HG03039 (cell line): ENCODE measurements at regions not wholly inside any gene's neighbourhood (a gene's known extent, or its start where the extent isn't known, plus 50 kb on each side); places are given as distances from the start of the nearest gene placed in this dataset.
A peak's percentile ranks its signal among the peaks of the same experiment; 100 is the strongest.

Experiments
- ATAC-seq: cut with Tn5 transposase; IDR thresholded peaks from one replicate; pipeline ENCODE4 v1.9.1; 2021; ENCODE audit warnings: mild to moderate bottlenecking, moderate library complexity; ENCODE audit not compliant: unreplicated experiment

DNA sequence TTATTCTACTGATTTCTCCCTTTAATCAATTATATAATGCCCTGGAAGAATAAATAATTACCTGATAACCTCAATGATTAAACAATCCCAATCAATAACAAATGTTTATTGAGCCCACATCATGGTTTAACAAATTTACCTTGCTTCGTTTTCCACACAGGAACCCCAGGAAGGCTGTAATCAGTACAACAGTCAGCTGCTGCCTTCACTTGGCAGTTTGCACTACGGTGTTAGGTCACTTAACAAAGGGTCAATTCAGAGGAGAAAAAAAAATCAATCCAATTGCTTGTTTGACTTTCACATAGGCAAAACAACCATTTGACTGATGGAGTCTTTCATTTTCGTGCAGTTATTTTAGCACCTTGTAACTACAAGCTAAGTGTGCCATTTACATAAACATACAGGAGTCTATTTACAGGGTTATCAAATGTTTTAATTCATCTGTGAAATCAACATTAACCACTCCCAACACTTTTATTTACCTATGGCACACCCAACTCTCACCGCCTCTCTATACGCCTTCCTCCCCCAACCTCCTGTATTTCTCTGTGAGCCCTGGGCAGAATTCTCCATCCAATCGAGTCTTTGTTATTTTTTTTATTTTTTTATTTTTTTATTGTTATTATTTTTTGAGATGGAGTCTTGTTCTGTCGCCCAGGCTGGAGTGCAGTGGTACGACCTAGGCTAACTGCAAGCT is 140.4 kb upstream of the TAB2 start:
- ATAC-seq, result no peak

DNA sequence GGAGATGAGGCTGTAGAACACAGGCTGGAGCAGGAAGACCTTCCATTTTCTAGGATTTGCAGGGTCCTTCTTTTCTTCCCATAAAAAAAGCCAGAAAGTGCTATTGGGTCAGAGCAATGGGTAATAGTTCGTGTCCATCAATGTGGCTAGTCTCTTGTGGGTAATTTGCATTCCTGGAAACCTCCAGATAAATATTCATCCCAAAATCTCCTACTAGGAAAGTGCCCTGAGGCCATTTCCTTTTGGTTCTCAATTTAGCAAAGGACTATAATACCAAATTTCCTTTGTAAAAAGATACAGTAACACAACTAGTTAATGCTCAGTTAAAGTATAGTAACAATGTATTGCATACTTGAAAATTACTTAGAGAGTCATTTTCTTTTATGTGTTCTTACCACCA is 138.1 kb upstream of the TAB2 start:
- no peak for ATAC-seq

DNA sequence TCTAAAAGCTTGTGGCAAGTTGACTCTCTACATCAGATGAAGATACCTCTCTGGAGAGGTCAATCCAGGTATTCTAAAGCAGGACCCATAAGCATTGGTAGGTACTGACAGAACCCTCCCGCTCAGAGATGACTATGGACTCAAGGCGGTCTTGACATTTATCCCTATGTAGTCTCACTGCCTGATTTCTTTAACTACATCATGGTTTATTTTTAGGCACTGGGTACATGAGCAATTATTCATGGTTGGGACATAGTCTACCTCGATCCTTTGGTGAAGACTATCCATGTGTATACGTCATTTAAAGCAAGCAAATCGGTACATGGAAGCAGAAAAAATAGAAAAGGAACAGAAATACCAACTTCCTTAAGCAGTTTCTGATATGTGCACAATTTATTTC is 136.2 kb upstream of the TAB2 start:
- ATAC-seq, result no peak

DNA sequence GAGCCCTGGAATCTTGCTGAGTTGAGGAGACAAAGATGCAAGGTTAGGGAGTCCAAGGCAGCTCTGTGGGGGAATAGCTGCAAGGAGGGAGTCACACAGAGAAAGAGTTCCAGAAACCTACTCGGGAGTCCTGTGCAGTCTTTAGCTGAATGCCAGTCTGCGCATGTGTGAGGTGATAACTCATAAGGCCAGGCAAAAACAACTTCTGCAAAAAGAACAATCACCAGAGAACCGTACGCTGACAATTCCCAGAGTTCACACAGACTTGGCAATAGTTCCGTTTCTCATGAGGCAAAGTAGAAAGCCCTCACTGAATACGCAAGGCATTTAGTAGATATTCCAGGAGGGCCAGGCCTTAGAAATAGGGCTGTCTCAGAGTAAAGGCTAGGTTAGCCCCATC is 135.2 kb upstream of the TAB2 start:
- ATAC-seq, result no peak

DNA sequence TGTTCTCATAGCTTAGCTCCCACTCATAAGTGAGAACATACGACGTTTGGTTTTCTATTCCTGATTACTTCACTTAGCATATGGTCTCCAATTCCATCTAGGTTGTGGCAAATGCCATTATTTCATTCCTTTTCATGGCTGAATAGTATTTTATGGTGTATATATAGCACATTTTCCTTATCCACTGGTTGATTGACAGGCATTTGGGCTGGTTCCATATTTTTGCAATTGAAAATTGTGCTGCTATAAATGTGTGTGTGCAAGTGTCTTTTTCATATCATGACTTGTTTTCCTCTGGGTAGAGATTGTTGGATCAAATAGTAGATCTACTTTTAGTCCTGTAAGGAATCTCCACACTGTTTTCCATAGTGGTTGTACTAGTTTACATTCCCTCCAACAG is 133.0 kb upstream of the TAB2 start:
- ATAC-seq, result no peak

DNA sequence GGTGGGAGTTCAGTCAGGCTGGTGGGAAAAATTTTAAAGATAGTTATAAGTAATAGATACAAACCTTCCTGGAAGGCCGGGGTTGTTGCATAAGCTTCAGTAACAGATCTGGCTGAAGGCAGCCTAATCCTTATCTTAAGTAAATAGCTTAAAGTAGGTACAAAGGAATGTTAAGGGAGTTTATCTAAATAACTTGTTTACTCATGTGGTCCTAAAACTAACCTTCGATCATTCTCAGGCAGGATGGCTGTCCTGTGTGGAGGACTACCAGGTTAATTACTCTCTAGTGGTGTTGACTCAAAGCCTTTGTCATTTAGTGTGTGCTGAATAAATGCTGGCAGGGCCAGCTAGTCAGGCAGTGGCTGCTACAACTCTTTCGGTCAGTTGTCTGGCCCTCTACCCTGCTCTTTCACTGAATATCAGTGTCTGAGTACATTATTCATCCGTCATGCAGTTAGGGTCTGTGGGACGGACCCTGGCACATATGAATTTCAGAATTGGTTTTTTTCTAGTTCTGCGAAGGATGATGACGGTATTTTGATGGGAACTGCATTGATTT is 131.6 kb upstream of the TAB2 start:
- no peak for ATAC-seq

DNA sequence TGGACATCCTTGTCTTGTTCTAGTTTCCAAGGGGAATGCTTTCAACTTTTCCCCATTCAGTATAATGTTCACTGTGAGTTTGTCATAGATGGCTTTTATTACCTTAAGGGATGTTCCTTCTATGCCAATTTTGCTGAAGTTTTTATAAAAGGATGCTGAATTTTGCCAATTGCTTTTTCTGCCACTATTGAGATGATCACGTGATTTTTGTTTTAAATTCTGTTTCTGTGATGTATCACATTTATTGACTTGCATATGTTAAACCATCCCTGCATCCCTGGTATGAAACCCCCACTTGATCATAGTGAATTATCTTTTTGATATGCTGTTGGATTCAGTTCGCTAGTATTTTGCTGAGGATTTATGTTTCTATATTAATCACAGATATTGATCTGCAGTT is 130.6 kb upstream of the TAB2 start:
- no peak for ATAC-seq

DNA sequence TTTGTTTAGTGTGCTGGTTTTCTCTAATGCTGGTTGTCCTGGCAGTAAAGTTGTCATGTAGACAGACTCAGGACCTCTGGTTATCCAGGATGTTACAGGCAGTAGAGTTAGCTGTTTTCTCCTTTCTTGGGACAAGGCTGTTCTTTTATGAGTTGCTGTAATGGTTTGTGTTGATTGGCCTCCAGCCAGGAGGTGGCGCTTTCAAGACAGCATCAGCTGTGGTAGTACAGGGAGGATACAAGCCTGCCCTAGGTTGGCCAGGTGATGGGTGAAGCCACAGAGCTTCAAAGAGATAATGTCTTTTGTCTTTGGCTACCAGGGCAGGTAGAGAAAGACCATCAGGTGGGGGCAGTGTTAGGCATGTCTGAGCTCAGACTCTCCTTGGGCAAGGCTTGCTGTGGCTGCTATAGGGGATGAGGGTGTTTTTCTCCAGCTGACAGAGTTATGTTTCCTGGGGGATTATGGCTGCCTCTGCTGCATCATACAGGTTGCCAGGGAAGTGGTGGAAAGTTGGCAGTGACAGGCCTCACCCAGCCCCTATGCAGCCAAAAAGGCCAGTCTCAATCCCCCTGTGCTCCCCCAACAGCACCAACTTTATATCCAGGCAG is 127.2 kb upstream of the TAB2 start:
- no peak for ATAC-seq

DNA sequence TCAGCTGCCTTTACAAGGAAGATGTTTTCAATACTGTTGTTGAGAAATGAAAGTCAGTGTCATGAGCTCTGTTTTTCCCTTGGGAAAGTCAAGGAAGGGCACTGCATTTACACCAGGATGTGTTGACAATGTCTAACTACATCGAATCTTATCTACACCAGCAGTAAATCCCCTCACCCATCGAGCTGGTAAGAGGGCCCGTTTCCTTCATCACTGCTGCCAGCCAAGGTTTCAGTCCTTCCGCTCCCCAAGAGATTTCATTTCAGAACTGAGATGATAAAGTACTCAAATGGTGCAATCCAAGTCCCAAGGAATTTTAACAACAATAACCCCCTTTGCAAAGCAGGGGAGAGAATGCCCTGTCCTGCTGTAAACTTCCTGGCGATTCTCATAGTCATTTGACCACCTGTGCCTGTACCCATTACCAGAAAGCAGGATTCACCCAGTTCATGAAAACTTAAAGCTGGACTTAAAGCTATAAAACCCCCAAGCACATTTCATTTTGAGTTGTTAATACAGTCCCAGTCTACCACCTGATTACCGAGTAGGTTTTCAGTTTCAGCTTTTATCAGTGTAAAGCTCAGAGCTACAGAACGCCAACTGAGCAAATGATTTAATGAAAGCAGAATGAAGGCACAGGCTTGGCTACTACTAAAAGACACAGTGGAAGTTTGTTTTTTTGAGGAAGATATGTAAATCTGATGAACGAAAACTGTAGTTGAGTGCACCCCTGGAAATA is 122.5 kb upstream of the TAB2 start:
- no peak for ATAC-seq

DNA sequence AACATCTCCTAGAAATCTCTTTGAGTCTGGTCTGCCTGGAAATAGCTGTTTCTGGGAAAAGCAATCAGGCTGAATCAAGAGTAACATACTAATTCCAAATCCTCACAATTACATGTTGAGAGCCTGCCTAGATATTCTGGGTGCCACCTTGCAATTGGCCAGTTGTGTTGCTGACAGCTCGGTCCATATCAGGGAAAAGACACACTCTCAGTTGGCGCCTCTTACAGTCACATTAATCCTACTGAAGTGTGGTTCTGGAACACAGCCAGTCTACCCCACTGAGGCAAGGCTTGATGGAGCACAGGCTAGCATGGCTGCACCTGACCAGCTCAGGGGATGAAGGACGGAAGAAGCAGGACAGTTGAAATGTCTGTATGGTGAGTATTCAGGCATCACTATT is 121.4 kb upstream of the TAB2 start:
- ATAC-seq, result no peak

DNA sequence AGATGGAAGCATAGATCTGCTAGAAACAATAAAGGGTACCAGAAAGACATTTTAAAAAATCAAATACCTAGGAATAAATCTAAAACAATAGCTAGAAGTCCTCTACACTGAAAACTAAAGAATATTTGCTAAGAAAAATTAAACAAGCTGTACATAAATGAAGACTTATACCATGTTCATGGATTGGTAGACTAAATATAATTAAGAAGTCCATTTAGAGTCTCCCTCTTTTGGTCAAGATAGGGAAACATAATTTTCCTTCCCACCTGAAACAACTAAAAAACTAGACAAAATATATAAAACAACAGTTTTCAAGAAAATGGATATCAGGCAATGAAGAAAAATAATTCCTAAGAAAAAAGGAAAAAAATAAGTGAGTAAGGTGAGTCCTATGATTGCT is 120.0 kb upstream of the TAB2 start:
- ATAC-seq, result no peak

DNA sequence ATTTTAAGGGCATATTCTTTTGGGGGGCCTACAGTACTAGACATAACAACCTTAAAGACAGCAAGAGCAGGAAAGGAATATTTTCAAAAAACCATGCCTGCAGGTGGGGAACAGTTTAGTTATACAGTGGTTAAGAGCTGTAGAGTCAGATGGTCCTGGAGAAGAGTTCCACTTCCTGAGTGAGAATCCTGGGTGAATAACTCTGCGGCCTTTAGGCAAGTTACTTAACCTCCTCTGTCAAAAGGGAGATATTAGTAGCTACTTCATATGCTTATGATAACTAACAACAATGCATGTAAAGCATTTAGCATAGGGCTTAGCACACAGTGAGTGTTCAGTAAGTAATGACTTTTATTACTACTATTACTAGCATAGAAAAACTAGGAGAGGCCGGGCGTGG is 119.2 kb upstream of the TAB2 start:
- no peak for ATAC-seq

DNA sequence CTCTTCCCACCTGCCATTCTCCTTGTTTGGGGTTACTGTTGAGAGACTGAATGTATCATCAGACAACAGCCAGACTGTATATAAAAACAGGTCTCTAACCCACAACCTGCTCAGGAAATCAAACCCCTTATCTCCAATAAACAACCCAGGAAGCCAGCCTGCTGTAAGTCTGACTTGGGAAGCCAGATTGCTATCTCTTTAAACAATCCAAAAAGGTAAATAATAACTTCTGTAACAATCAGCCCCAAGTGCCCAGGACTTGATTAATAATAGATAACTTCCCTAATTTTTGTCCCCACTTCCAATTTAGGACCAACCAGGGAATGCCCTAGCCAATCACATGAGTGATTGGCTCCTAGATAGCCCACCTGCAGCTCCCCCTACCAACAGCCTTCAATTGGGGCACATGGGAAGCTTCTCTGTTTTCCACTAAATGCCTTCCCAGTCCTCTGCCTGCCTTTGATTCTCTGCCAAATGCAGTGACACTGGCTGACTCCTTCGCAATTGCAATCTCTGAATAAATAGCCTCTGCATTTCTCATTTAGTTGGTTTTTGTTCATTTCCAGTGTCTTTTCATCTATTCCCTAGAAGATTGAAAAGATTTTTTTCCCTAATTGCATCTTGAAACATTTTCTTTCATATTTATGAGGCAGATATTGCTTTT is 117.1 kb upstream of the TAB2 start:
- no peak for ATAC-seq

DNA sequence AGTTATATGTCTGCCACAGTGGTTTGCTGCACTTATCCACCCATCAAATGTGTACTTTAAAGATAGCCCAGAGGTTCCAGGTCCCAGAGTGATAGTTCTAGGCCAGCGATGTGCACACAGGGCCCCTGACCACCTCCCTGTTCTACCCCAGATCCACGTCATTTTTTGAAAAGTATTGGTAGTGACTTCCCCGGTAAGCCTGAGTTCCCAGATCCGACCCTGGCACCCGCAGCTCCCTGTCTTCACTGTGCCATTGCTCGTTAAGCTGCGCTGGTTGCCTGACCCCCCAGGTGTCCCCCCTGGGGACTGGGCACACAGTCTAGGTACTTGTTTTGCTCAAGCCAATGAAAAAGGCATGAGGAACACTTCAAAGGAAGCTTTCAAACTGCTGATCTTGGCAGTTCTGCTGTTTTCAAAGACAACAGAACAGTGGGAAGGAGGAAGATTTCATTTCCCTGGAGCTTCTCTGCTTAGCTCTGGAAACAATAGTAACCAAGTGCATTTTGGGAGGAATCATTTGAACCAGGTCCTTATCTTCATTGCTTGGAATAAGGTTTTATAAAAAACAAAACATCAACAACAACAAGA is 116.3 kb upstream of the TAB2 start:
- ATAC-seq, result no peak

DNA sequence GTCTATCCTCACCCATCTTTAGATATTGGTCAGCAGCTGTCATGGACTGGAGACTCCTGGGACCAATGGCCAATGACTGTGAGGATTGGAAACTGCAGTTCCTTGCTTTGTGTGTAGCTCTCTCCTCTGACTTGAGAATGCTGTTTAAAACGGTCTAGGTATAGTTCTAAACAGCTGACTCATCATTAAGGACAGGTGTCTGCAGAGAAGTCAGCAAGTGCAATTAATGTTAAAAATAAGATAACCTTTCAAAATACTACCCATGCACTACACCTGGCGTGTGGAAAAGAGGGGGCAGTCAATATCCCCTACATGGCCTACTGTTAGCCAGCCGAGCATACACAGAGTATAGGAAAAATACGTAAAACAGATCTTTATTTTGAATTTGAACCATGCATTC is 115.4 kb upstream of the TAB2 start:
- no peak for ATAC-seq

DNA sequence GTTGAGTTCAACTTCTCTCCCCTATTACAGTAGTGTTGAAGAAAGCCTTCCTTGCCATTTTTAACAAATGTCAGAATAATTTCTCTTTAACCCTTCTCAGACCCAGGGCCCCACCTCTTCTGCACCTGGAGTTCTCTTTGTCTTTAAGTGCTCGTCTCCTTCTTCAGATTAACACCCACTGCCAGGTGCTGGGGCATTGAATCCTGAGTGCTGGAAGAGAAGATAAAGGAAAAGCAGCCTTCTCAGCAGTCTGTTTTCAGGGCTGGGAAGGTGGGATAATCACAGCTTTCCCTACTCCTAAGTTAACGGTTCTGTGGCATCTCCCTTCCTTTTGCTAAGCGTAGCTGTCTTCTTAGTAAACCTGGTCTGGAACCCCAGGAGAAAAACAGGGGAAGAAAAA is 114.6 kb upstream of the TAB2 start:
- no peak for ATAC-seq

DNA sequence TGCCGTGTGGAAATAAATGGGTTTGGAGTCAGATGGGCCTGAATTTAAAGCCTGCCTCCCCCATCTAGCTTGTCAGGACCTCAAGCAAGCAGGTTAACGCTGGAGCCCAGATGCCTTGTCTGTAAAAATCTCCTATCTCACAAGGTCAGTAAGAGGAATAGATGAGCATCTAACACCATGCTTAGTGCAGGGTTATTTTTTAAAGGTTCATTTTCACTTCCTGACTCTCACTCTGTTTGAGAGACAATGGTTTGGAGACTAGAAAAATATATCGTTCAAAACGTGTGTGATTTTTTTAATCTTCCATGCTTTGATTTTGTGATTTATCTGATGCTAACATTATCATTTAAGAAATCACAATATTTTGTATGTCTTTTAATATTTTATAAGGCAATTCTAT is 114.0 kb upstream of the TAB2 start:
- ATAC-seq, result no peak

DNA sequence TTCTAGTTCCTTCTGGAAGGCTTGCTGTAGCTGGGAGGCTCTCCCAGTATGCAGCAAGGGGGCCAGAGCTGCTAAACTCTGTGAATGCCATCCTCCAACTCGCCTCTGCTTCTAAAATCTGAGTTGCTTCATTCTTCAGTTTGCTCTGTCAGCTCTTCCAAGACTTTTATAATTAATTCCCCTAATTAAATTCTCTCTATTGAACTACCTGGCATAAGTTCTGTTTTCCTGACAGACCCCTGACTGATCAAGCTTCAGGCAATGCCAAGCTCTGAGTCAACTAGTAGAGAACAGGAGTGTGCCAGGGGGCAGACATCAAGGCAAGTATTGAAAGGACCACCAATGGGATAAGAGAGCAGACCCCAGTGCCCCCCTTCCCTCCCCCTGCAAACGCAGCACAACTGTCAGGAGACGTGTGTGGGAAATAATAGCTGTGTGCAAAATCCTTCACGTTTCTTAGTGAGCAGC is 109.3 kb upstream of the TAB2 start:
- no peak for ATAC-seq

DNA sequence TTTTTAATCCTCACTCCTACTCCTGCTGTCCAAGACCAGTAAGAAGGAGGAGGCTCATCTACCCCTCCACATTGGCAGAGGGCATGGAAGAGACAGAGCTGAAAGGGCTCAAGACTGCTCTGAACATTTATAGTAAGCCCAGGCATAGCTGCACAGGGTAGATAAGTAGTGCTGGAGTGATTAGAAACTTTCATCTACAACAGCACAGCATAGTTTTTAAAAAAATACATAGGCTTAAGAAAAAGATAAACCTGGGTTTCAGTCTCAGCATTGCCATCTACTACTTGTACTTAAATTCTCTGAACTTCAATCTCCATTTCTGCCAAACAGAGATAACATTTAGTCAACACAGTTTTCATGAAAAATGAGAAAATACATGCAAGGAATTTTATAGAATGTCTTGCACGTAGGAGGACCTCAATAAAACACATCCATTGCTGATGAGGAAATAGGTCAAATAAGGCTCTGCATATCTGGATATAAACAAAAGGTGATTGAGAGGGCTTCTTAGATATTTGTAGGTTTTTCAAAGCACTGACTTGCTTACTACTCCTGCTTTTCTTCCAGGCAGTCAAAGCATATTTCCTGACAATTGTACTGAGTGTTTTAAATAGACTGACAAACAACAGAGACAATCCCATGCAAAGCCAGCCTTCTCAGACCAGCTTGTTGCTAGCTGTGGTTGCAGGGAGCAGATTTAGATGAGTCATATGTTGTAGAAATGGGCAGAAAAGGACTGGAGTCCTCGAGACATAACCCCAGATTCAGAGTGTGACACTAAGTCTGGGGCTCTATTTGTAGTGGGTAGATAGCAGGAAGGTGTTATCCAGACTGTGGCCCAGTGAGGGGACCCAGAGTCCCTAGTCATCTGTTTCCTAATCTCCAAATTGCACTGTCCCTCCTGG is 107.4 kb upstream of the TAB2 start:
- no peak for ATAC-seq

DNA sequence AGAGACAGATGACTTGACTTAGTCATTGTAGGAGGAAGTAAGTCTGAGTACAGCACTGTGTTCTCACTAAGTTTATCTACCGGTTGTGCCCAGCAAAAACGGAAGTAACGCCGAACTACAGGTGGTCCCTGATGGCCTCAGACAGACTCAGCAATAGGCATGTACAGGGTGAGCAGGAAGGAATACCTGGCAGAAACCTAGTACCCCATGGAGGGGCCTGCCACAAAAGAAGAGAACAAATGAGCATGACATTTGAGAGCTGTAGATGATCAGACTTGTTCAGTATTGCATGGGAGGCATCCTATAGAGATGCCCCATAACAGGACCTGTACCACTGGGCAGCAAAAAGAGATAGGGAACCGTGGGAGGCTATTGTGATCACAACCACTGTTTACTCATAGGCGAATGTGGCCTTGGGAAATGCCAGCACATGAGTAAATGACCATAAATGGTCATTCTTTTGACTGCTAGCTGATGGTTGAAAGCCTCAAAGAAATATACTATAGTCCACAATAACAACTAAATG is 106.4 kb upstream of the TAB2 start:
- ATAC-seq, result peak; percentile 48
